HG03066 (cell line): ENCODE measurements at regions not wholly inside any gene's neighbourhood (a gene's known extent, or its start where the extent isn't known, plus 50 kb on each side); places are given as distances from the start of the nearest gene placed in this dataset.
"Not testable (repeated sequence)": the region's sequence is repeated elsewhere in the genome, so short reads cannot be mapped to it uniquely, and the experiment has no call there.

ENCODE experiments used
- ATAC-seq: cut with Tn5 transposase; IDR thresholded peaks from one replicate; pipeline ENCODE4 v1.9.1; 2021; ENCODE audit warnings: low read depth; ENCODE audit not compliant: unreplicated experiment

- no peak for ATAC-seq
Observed at GRCh38 chr12:9319044-9319841, 111.0 kb upstream of the PZP start.

- ATAC-seq, result not testable (repeated sequence)
Observed at GRCh38 chr12:9313479-9313878, 105.3 kb upstream of the PZP start.

DNA sequence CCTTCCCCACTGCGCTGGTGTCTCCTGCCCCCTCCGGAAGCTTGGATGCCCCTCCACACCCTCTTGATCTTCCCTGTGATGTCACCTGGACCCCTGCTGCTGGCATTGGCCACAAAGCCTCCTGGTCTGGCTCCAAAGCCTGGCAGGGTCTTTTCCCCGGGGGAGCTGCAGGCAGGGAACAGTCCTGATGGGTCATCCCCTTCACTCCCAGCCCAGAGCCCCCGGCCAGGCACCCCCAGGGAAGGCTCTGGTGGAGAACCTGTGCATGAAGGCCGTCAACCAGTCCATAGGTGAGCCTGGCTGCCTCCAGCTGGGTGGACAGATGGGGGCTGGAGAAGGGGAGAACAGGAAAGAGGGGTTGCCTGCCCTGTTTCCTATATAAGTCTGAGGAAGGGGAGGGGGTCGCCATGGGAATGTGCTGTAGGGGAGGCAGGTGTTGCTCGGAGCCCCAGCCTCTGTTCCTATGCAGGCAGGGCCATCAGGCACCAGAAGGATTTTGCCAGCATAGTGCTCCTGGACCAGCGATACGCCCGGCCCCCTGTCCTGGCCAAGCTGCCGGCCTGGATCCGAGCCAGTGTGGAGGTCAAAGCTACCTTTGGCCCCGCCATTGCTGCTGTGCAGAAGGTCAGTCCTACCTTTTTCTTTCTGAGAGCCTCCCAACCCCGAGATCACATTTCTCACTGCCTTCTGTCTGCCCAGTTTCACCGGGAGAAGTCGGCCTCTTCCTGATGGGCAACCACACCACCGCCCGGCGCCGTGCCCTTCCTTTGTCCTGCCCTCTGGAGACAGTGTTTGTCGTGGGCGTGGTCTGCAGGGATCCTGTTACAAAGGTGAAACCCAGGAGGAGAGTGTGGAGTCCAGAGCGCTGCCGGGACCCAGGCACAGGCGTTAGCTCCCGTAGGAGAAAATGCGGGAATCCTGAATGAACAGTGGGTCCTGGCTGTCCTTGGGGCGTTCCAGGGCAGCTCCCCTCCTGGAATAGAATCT lies 104.5 kb upstream of the PZP start:
- not testable (repeated sequence) for ATAC-seq

DNA sequence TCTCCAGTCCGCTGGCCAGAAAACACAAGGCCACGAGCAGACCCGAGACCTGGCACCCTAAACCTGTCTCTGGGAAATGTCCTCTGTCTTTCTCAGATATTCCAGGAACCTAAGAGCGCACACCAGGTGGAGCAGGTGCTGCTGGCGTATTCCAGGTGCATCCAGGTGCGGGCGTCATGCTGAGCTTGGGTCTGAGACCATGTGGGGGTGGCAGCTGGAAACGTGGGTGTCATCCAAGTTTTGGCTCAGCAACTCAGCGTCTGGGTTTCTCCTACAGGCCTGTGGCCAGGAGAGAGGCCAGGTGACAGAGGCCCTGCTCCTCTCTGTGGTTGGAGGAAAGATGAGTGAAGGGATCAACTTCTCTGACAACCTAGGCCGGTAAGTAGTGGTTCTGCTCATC lies 103.3 kb upstream of the PZP start:
- ATAC-seq, result not testable (repeated sequence)

DNA sequence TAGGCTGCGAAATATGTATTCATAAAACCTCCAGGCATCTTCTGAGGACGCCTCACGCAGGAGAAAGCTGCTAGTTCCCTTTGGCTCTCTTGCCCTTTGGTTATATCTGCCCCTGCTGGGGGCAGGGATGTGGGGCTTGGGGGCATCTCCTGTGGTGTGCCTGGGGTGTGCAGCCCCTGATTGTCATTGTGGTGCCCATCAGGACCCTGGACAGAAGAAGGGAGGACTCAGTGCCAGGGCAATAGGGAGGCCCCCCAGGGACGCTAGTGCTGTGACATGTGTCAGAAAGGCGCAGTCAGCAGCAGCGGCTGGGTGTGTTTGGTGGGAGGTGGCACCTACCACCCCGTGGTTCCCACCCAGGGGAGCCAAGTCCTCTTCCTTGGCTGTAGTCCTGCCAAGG lies 102.5 kb upstream of the PZP start:
- not testable (repeated sequence) for ATAC-seq

DNA sequence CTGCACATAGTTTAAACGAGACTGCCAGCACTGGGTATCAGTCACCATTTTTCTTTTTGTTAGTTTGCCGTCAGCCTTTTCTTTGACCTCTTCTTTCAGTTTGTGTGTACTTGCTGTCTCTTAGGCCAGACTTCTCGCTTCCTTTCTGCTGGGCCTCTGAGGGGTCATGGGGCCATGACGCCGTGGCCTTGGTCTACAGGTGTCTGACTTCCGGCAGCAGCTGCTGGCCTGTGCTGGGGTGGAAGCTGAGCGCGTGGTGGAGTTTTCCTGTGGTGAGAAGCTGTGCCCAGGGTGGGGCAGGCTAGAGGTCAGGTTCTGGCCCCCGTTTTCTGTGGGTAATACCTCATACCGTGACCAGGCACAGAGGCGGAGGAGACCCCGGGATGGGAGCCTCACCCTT lies 101.6 kb upstream of the PZP start:
- not testable (repeated sequence) for ATAC-seq

DNA sequence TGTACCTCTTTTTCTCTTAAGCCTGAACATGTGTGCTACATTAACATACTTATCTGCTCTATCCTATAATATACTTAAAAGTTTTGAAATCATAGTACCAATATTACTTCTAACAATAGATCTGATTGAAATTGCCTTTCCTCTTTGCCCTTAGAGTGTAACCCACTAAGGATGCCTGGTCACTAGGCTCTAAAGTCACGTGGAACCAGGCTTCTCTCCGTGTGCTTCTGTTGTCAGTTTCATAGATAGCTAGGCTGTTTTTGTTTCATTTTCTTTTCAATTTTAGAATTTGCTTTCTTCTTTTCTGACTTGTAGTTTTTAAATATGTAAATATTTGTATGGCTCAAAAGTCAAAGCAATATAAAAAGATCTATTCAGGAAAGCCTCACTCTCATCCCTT lies 100.5 kb upstream of the PZP start:
- ATAC-seq, result not testable (repeated sequence)

DNA sequence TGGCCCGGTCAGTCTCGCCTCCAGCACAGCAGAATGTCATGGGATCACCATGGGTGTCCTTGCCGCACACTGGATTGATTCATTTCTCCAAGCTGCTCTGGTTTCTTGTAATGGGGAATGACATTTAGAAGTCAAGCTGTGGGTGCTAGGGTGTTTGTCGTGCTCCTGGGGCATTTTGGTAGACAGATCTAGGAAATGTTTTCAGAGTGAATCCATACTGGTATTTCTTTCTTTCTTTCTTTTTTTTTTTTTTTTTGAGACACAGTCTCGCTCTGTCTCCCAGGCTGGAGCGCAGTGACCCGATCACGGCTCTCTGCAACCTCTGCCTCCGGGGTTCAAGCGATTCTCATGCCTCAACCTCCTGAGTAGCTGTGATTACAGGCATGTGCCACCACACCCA lies 100.0 kb upstream of the PZP start:
- not testable (repeated sequence) for ATAC-seq

DNA sequence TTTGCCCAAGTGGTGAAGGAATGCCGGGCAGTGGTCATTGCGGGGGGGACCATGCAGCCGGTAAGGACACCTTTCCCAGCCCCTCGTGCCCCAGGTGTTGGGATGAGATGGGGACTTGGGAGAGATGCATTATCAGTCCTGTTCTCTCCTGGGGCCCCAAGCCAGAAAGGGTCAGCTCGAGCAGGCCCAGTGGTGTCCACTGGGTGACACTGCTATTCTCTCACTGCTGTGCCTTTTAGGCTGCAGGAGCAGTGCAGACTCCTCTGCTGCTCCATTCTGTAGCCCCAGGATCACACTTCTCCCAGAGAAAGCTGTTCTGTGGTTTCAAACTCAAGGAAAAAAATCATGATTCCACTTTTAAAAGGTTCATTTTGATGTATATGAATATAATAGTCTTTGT lies 99.1 kb upstream of the PZP start:
- ATAC-seq, result not testable (repeated sequence)

DNA sequence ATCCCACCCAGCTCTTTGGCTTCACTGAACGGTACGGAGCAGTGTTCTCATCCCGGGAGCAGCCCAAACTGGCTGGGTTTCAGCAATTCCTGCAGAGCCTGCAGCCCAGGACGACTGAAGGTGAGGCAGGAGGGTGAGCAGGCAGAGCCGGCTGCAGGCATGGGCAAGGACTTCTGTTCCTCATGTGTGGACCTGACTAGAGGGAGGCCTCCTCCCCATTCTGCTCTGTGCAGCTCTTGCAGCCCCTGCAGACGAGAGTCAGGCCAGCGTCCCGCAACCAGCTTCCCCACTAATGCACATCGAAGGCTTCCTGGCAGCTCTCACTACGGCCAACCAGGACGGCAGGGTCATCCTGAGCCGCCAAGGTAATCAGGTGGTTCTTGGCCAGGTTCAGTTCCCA lies 97.8 kb upstream of the PZP start:
- not testable (repeated sequence) for ATAC-seq

- not testable (repeated sequence) for ATAC-seq
Observed at GRCh38 chr12:9304540-9304939, 96.3 kb upstream of the PZP start.

DNA sequence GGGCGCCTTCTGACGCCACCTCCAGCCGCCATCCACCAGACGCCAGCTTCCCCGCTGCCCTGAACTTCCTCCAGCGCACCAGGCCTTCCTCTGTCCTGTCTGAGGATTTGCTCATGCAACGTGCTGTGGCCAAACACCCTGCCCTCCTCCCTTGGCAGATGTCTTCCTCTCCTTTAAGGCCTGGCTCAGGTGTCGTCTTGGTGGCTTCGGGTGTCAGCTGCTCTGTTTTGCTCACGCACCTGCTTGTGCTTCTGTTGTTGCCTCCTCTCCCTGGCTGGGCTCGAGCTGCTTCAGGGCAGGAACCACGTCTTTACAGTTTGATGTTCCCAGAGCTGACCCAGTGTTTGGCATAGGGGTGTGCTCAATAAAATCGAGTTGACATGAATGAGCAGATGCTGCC lies 87.7 kb upstream of the PZP start:
- ATAC-seq, result not testable (repeated sequence)

GRCh38 chr12:9294072-9294620 lies 86.0 kb upstream of the PZP start:
- ATAC-seq, result not testable (repeated sequence)

- ATAC-seq, result not testable (repeated sequence)
Observed at GRCh38 chr12:9293391-9293790, 85.2 kb upstream of the PZP start.

DNA sequence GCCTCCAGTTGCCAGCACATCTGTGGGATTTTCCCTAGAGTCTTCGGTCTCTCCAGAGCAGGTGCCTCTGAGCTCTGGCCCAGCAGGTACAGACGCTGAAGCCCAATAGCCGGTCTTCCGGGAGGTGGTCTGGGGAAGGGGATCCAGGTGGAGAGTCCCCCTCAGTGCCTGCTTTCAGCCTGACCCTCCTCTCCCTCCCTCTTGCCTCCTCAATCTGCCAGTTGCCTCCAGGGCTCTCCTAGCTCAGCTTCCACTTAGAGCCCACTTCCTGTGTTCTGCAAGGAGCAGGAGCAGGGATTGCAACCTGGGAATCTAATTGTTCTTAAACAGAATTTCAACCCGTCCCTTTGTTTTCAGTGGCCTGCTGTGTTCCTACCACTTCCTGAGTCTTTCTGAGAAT lies 81.8 kb upstream of the PZP start:
- not testable (repeated sequence) for ATAC-seq

DNA sequence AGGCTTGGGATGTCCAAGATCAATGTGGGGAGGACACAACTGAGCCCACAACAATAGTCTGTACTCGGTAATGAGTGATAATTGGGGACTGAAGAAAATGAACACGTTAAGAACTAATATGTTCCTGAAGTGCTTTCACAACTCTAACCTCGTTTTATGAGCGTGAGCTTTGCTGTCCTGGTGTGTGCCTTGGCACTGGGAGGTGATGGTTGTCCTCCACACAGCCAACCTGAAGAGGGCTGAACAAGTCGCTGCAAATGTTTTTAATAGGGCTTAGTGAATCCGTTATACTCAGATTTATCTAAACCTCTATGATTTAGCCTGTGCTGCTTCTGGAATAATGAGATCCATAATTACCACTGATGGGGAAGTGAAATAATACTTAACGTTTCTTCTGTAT lies 76.5 kb upstream of the PZP start:
- not testable (repeated sequence) for ATAC-seq

GRCh38 chr12:9284197-9284596 lies 76.0 kb upstream of the PZP start:
- ATAC-seq, result not testable (repeated sequence)

DNA sequence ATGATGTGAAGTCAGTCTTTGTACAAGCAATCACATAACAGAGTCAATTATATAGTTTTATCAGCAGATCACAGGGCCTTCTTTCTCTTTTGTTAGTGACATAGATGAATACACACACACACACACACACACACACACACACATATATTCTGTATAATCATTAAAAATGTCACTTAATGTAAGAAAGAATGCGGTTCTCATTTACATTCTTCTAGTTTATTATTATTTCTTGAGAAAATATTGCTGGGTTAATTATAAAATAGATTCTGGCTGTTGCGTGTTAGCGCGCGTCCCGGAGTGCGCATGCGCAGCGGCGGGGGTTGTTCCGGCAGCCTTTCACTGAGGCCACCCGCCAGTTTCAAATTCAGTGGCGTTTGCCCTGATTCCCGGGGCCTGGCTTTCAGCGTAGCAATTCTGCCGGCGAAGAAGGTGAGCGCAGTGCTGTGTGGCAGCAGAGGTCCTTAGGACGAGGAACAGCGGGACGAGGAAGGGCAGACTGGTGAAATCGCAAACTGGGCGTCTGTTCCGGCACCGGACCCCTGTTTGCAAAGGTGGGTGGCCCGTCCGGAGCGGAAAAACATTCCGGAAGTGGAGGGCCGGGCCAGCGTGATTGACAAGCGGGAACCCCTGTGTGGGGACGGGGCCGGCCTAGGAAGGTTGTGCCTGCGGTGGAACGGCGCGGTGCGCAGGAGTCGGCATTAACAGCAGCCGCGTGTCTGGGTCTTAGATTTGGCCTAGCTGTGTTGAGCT lies 75.3 kb upstream of the PZP start:
- not testable (repeated sequence) for ATAC-seq

GRCh38 chr12:9276990-9277389 lies 68.8 kb upstream of the PZP start:
- ATAC-seq, result no peak

- ATAC-seq, result no peak
Observed at GRCh38 chr12:9273276-9273675, 65.1 kb upstream of the PZP start.
